Osteocyte (in vitro differentiated cells): ENCODE measurements at regions not wholly inside any gene's neighbourhood (a gene's known extent, or its start where the extent isn't known, plus 50 kb on each side); places are given as distances from the start of the nearest gene placed in this dataset.

Experiments used
- DNase-seq: peaks from one replicate; pipeline ENCODE4 v3.0.0; 2021; ENCODE audit warnings: mixed read lengths; ENCODE audit not compliant: unreplicated experiment; ENCODE audit errors: extremely low spot score
- H3K27ac Mint-ChIP-seq: one replicate; pipeline ENCODE4 v1.8.0; 2021; ENCODE audit warnings: mild to moderate bottlenecking, mixed read lengths; ENCODE audit not compliant: unreplicated experiment
- H3K27me3 Mint-ChIP-seq: one replicate; pipeline ENCODE4 v1.8.0; 2021; ENCODE audit warnings: mixed read lengths; ENCODE audit not compliant: unreplicated experiment
- H3K36me3 Mint-ChIP-seq: one replicate; pipeline ENCODE4 v1.8.0; 2021; ENCODE audit warnings: mixed read lengths; ENCODE audit not compliant: unreplicated experiment
- H3K4me1 Mint-ChIP-seq: one replicate; pipeline ENCODE4 v1.8.0; 2021; ENCODE audit warnings: mixed read lengths; ENCODE audit not compliant: unreplicated experiment
- H3K4me3 Mint-ChIP-seq: one replicate; pipeline ENCODE4 v1.8.0; 2021; ENCODE audit warnings: mild to moderate bottlenecking, moderate library complexity, mixed read lengths; ENCODE audit not compliant: unreplicated experiment
- H3K9me3 Mint-ChIP-seq: one replicate; pipeline ENCODE4 v1.8.0; 2021; ENCODE audit warnings: mixed read lengths; ENCODE audit not compliant: unreplicated experiment
- TF ChIP-seq, protein P1 (sequence below): fragments of 200-600 bp; sonication (generic); IDR thresholded peaks from 2 replicates; pipeline ENCODE4 v1.5.0; 2021; ENCODE audit warnings: antibody characterized with exemption, mild to moderate bottlenecking, moderate library complexity

GRCh38 chr3:118554148-118554838 is 480.4 kb downstream of the IGSF11 start:
- no peaks in the 10 kb centered on the region for H3K9me3 Mint-ChIP-seq
- H3K4me1 Mint-ChIP-seq: no peaks in the 10 kb centered on the region
- no peak for DNase-seq
- TF ChIP-seq, protein P1, sequence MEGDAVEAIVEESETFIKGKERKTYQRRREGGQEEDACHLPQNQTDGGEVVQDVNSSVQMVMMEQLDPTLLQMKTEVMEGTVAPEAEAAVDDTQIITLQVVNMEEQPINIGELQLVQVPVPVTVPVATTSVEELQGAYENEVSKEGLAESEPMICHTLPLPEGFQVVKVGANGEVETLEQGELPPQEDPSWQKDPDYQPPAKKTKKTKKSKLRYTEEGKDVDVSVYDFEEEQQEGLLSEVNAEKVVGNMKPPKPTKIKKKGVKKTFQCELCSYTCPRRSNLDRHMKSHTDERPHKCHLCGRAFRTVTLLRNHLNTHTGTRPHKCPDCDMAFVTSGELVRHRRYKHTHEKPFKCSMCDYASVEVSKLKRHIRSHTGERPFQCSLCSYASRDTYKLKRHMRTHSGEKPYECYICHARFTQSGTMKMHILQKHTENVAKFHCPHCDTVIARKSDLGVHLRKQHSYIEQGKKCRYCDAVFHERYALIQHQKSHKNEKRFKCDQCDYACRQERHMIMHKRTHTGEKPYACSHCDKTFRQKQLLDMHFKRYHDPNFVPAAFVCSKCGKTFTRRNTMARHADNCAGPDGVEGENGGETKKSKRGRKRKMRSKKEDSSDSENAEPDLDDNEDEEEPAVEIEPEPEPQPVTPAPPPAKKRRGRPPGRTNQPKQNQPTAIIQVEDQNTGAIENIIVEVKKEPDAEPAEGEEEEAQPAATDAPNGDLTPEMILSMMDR: no peak
- no peak overlapping the region for H3K4me3 Mint-ChIP-seq
- H3K27me3 Mint-ChIP-seq: peaks cover 7% of the 10 kb centered on the region
- H3K27ac Mint-ChIP-seq: no peak overlapping the region
- H3K36me3 Mint-ChIP-seq: no peaks in the 10 kb centered on the region

- TF ChIP-seq, protein P1: no peak
- H3K4me3 Mint-ChIP-seq: no peak overlapping the region
- H3K9me3 Mint-ChIP-seq: no peaks in the 10 kb centered on the region
- no peak overlapping the region for H3K27ac Mint-ChIP-seq
- peaks cover 12% of the 10 kb centered on the region for H3K27me3 Mint-ChIP-seq
- H3K36me3 Mint-ChIP-seq: no peaks in the 10 kb centered on the region
- no peaks in the 10 kb centered on the region for H3K4me1 Mint-ChIP-seq
- no peak for DNase-seq
Observed at GRCh38 chr3:118556983-118557382, 477.7 kb downstream of the IGSF11 start.

DNA sequence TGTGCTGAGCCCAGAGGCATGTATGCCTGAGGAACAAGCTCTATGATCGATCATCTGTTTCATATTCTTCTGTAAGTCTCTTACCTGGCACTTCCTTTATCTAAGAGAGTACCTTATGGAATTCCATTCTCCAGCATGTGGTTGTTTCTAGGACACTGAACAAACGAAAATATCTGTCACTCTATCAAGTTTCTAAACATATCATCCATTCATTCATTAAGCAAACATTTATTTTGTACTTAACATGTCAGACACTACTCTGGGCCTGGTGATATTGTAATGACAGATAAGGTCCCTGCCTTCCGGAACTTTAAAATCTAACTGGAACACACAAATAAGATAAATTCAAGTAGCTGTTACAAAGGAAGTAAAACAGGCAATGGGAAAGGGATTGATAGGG is 477.1 kb downstream of the IGSF11 start:
- Mint-ChIP-seq H3K27ac (no peak overlapping the region), H3K4me3 (no peak overlapping the region), H3K4me1 (no peaks in the 10 kb centered on the region), H3K36me3 (no peaks in the 10 kb centered on the region), H3K27me3 (peaks cover 16% of the 10 kb centered on the region), H3K9me3 (no peaks in the 10 kb centered on the region)
- TF ChIP-seq, protein P1: no peak
- no peak for DNase-seq

DNA sequence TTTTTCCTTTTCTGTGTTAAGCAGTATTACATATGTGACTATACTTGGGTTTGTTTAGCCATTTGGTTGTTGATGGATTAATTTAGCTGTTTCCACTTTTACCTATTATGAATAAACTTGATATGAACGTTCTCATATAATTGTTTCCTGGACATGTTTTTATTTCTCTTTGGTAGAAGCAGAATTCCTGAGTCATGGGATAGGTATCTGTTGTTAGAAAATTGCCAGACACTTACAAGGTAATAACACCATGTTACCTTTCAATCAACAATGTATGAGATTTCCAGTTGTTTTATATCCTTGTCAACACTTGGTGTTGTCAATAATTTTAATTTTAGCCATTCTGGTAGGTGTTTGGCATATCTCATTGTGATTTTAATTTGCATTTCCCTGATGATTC is 475.4 kb downstream of the IGSF11 start:
- TF ChIP-seq, protein P1: no peak
- no peak overlapping the region for H3K27ac Mint-ChIP-seq
- no peak overlapping the region for H3K4me3 Mint-ChIP-seq
- no peaks in the 10 kb centered on the region for H3K36me3 Mint-ChIP-seq
- H3K9me3 Mint-ChIP-seq: no peaks in the 10 kb centered on the region
- peaks cover 24% of the 10 kb centered on the region for H3K27me3 Mint-ChIP-seq
- DNase-seq: no peak
- H3K4me1 Mint-ChIP-seq: no peaks in the 10 kb centered on the region

DNA sequence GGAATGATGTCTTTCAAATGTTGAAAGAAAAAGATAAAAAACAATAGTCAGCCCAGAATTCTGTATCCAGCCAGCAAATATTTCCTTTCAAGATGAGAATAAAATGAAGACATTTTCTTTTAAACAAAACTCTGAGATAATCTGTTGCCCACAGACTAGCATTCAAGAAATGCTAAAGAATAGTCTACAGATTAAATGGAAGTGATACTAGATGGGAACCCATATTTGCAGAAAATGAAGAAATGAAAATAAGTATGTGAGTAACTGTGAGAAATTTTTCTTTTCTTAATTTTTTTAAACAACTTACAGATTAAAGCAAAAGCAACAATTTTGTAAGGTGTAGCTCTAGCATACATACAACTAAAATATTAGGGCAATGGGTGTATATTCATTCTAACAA is 469.8 kb downstream of the IGSF11 start:
- peaks cover 18% of the 10 kb centered on the region for H3K9me3 Mint-ChIP-seq
- H3K4me3 Mint-ChIP-seq: no peak overlapping the region
- H3K27ac Mint-ChIP-seq: no peak overlapping the region
- TF ChIP-seq, protein P1: no peak
- no peaks in the 10 kb centered on the region for H3K4me1 Mint-ChIP-seq
- peaks cover 25% of the 10 kb centered on the region for H3K27me3 Mint-ChIP-seq
- H3K36me3 Mint-ChIP-seq: no peaks in the 10 kb centered on the region
- no peak for DNase-seq
